T-helper 17 cell (primary cell): ENCODE measurements at regions not wholly inside any gene's neighbourhood (a gene's known extent, or its start where the extent isn't known, plus 50 kb on each side); places are given as distances from the start of the nearest gene placed in this dataset.

Source experiments
- ATAC-seq: fragments of 150-1000 bp; cut with Tn5 transposase; 2 replicates; pipeline ENCODE4 v1.10.0; 2021; ENCODE audit warnings: mild to moderate bottlenecking, moderate library complexity
- DNase-seq, 3 donors: peaks; one replicate each; pipeline versions ENCODE4 v3.0.0 to v3.0.0-alpha.2; 2020 to 2021
- H3K9me3 ChIP-seq: one replicate; pipeline ENCODE4 v1.7.0; 2013; ENCODE audit warnings: low read length, mild to moderate bottlenecking; ENCODE audit not compliant: control insufficient read depth, poor library complexity, severe bottlenecking
- H3K27ac Mint-ChIP-seq: one replicate; pipeline ENCODE4 v1.8.0; 2022; ENCODE audit warnings: mild to moderate bottlenecking, moderate library complexity, mixed read lengths
- H3K27me3 Mint-ChIP-seq: one replicate; pipeline ENCODE4 v1.8.0; 2022; ENCODE audit warnings: mixed read lengths
- H3K36me3 Mint-ChIP-seq: one replicate; pipeline ENCODE4 v1.8.0; 2022; ENCODE audit warnings: low read depth, mixed read lengths
- H3K4me1 Mint-ChIP-seq: one replicate; pipeline ENCODE4 v1.8.0; 2022; ENCODE audit warnings: mild to moderate bottlenecking, mixed read lengths
- H3K4me3 Mint-ChIP-seq: one replicate; pipeline ENCODE4 v1.8.0; 2022; ENCODE audit warnings: mild to moderate bottlenecking, moderate library complexity, mixed read lengths

- peaks cover 3% of the 10 kb centered on the region for H3K36me3 Mint-ChIP-seq
- H3K27me3 Mint-ChIP-seq, result no peaks in the 10 kb centered on the region
- H3K4me3 Mint-ChIP-seq, result no peak overlapping the region
- H3K27ac Mint-ChIP-seq, result peak overlapping the region; percentile 24
- peaks cover 12% of the 10 kb centered on the region for H3K4me1 Mint-ChIP-seq
- no peak for DNase-seq
- ATAC-seq, result no peak
- no peaks in the 10 kb centered on the region for H3K9me3 ChIP-seq
These were observed 147.3 kb downstream of the BTG1 start for GRCh38 chr12:91998316-91998715.

GRCh38 chr12:91994208-91994797 is 151.3 kb downstream of the BTG1 start:
- Mint-ChIP-seq H3K27me3 (no peaks in the 10 kb centered on the region), H3K4me3 (no peak overlapping the region), H3K4me1 (peaks cover 12% of the 10 kb centered on the region), H3K27ac (no peak overlapping the region), H3K36me3 (peaks cover 3% of the 10 kb centered on the region)
- no peaks in the 10 kb centered on the region for H3K9me3 ChIP-seq
- no peak for ATAC-seq
- DNase-seq, result no peak

- H3K4me3 Mint-ChIP-seq, result no peak overlapping the region
- H3K36me3 Mint-ChIP-seq, result peaks cover 3% of the 10 kb centered on the region
- H3K4me1 Mint-ChIP-seq, result peaks cover 16% of the 10 kb centered on the region
- no peaks in the 10 kb centered on the region for H3K9me3 ChIP-seq
- ATAC-seq (no peak), DNase-seq (no peak)
- H3K27me3 Mint-ChIP-seq, result no peaks in the 10 kb centered on the region
- no peak overlapping the region for H3K27ac Mint-ChIP-seq
These were observed 152.2 kb downstream of the BTG1 start for GRCh38 chr12:91993287-91994017.

DNA sequence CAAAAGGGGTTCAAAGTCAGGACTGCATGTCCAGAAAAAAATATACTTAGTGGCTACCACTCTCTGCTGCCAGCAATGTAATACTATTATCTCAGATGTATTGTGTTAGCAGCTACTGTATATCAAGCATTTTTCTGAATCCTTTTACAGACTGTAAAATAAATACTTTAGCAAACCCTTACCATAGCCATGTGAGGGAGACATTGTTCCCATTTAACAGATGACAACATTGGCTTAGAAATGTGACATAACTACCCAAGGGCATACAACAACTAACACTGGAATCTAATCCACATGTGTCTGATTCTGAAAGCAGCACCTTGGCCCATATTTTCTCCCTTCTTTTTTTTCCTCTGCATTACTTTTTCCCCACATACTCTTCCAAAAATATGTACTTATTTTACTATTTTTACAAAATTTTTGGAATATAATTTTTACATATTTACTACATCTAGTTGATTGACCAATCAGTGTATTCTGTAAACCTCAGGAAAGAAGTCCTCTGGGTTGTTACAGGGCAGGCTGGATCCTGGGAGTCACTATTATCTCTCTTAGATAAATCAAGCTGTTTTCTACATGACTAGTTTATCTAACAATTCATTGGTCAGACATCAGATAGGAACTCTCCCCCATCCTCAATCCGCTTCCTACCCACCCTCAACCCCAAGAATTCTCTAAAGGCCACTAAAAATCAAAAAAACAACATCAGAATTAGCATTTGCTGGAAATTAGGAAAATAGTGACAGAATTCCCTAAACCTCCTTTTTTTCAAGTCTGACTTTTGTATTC is 154.1 kb downstream of the BTG1 start:
- DNase-seq (no peak), ATAC-seq (peak; percentile 93)
- H3K9me3 ChIP-seq, result no peaks in the 10 kb centered on the region
- no peak overlapping the region for H3K27ac Mint-ChIP-seq
- H3K4me3 Mint-ChIP-seq, result no peak overlapping the region
- no peaks in the 10 kb centered on the region for H3K36me3 Mint-ChIP-seq
- H3K27me3 Mint-ChIP-seq, result no peaks in the 10 kb centered on the region
- H3K4me1 Mint-ChIP-seq, result peaks cover 20% of the 10 kb centered on the region

DNA sequence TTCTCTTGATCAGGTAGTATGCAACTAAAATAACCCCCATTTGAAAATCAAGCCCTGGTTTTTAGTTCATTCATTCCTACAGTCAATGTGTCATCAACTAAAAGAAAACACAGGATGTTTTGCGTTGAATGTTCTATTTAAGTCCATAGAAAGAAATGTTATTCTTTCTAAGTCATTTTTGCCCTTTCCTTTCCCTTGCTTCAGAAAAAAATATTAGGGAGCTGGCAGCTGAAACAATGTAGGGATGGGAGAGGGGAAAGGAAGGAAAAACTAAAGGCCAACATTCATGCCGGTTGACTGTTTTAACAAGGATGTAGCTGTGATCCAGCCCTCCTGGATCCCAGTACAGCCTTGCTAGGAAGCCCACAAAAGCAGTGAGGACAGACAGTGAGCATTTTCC is 155.1 kb downstream of the BTG1 start:
- H3K4me1 Mint-ChIP-seq, result peaks cover 28% of the 10 kb centered on the region
- H3K36me3 Mint-ChIP-seq, result no peaks in the 10 kb centered on the region
- DNase-seq, result no peak
- peak overlapping the region; percentile 74 for H3K27ac Mint-ChIP-seq
- no peak for ATAC-seq
- H3K27me3 Mint-ChIP-seq, result no peaks in the 10 kb centered on the region
- H3K4me3 Mint-ChIP-seq, result no peak overlapping the region
- H3K9me3 ChIP-seq, result no peaks in the 10 kb centered on the region

DNA sequence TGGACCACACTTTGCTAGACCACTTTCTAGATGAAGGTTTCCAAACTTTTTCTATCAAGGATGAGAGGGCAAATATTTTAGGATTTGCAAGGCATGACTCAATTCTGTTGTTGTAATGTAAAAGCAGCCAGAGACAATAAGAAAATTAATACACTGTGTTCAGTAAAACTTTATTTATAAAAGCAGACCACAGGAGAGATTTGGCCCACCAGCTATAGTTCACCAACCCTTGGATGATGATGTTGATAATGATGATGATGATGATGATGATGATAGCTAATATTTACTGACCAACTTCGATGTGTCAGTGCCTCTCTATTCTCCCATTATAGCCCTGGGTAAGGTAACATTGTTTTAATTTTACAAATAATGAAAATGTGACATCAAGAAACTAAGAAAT is 156.5 kb downstream of the BTG1 start:
- H3K27me3 Mint-ChIP-seq, result no peaks in the 10 kb centered on the region
- H3K27ac Mint-ChIP-seq, result peak overlapping the region; percentile 41
- no peak overlapping the region for H3K4me3 Mint-ChIP-seq
- no peaks in the 10 kb centered on the region for H3K36me3 Mint-ChIP-seq
- no peaks in the 10 kb centered on the region for H3K9me3 ChIP-seq
- ATAC-seq (no peak), DNase-seq (no peak)
- peaks cover 35% of the 10 kb centered on the region for H3K4me1 Mint-ChIP-seq

DNA sequence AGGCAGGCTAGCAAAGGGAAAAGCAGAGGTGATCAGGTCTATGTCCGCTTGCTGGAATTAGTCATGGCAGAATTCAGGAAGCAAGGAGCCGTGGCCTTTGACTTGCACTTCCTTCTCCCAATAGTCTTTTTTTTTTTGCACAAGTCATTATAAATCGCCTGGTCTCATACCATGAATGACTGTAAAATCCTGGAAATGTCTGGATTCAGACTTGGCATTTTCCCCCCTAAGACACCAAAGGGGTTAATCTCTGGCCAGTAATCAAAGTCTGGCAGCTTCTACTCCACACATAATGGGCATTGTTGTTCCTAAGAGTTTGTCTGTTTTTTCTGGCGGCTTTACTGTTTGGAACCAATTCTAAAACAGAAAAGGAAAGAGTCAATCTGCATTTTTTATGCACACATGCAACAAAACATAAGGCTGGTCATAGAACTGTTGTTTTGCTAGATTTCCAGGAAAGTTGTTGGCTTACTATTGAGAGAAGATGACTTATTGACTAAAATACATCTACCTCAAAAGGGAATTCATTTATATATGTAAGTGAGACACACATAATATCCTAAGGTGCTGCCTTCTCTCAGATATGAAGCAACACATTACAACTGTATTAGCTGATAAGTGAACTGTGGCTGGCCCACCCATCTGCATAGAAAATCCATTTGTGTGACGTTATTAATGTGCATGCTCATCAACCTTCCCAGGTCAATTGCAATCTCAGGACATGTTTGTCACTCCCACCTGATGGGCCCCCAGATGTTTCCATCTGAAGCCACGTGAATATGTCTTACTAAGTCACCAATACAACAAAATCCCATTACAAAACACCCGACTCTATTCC is 157.3 kb downstream of the BTG1 start:
- no peak for DNase-seq
- Mint-ChIP-seq H3K36me3 (no peaks in the 10 kb centered on the region), H3K4me1 (peaks cover 35% of the 10 kb centered on the region), H3K27me3 (no peaks in the 10 kb centered on the region), H3K4me3 (no peak overlapping the region), H3K27ac (peak overlapping the region; percentile 41)
- no peak for ATAC-seq
- H3K9me3 ChIP-seq, result no peaks in the 10 kb centered on the region

- H3K9me3 ChIP-seq, result no peaks in the 10 kb centered on the region
- H3K27me3 Mint-ChIP-seq, result no peaks in the 10 kb centered on the region
- H3K4me3 Mint-ChIP-seq, result no peak overlapping the region
- H3K4me1 Mint-ChIP-seq, result peaks cover 27% of the 10 kb centered on the region
- no peak overlapping the region for H3K27ac Mint-ChIP-seq
- ATAC-seq (no peak), DNase-seq (no peak)
- H3K36me3 Mint-ChIP-seq, result no peaks in the 10 kb centered on the region
These were observed 159.6 kb downstream of the BTG1 start for GRCh38 chr12:91986084-91986483.

GRCh38 chr12:91985002-91985787 is 160.5 kb downstream of the BTG1 start:
- Mint-ChIP-seq H3K27me3 (no peaks in the 10 kb centered on the region), H3K4me3 (no peak overlapping the region), H3K27ac (peak overlapping the region; percentile 12), H3K36me3 (no peaks in the 10 kb centered on the region), H3K4me1 (peaks cover 25% of the 10 kb centered on the region)
- DNase-seq (no peak), ATAC-seq (no peak)
- H3K9me3 ChIP-seq, result no peaks in the 10 kb centered on the region

GRCh38 chr12:91984556-91984955 is 161.1 kb downstream of the BTG1 start:
- H3K9me3 ChIP-seq, result no peaks in the 10 kb centered on the region
- Mint-ChIP-seq H3K36me3 (no peaks in the 10 kb centered on the region), H3K27ac (peak overlapping the region; percentile 12), H3K27me3 (no peaks in the 10 kb centered on the region), H3K4me3 (no peak overlapping the region), H3K4me1 (peaks cover 25% of the 10 kb centered on the region)
- ATAC-seq (no peak), DNase-seq (no peak)

DNA sequence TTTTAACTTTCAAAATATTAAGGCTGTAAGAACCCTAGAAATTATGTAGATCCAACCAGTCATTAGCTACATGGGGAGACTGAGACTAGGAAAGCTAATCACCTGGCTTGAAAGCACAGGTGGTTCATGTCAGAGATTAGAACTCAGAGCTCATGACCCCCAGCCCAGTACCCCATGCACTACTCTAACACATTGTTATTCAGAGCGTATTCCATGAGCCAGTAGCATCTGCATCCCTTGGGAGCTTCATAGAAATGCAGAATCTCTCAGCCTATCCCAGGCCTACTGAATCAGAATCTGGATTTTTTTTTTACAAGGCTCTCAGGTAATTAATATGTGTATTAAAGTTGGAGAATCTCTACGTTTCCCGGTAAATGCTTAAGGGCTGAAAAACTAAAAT is 161.7 kb downstream of the BTG1 start:
- Mint-ChIP-seq H3K36me3 (no peaks in the 10 kb centered on the region), H3K27ac (peak overlapping the region; percentile 12), H3K4me1 (peaks cover 23% of the 10 kb centered on the region), H3K27me3 (no peaks in the 10 kb centered on the region), H3K4me3 (no peak overlapping the region)
- no peak for DNase-seq
- no peak for ATAC-seq
- H3K9me3 ChIP-seq, result no peaks in the 10 kb centered on the region

GRCh38 chr12:91982946-91983345 is 162.7 kb downstream of the BTG1 start:
- DNase-seq (no peak), ATAC-seq (no peak)
- Mint-ChIP-seq H3K27me3 (no peaks in the 10 kb centered on the region), H3K27ac (peak overlapping the region; percentile 54), H3K36me3 (no peaks in the 10 kb centered on the region), H3K4me3 (no peak overlapping the region), H3K4me1 (peaks cover 24% of the 10 kb centered on the region)
- H3K9me3 ChIP-seq, result no peaks in the 10 kb centered on the region
